SK-N-SH (cell line): ENCODE measurements at regions not wholly inside any gene's neighbourhood (a gene's known extent, or its start where the extent isn't known, plus 50 kb on each side); places are given as distances from the start of the nearest gene placed in this dataset.

Experiments
- CTCF ChIA-PET: fragments of 300-600, 350-600 bp; formaldehyde crosslinking; extraction: SDS; loops from one replicate; lab custom pipeline; 2021; lab: Yijun Ruan, JAX
- POLR2A ChIA-PET: fragments of 350-600 bp; sonication (Branson Sonifier 250); formaldehyde crosslinking; extraction: SDS; loops from one replicate; lab custom pipeline; 2020; ENCODE audit warnings: antibody characterized with exemption, inconsistent platforms; lab: Yijun Ruan, JAX
- DNase-seq: peaks from one replicate; pipeline ENCODE4 v3.0.0; 2012
- H2AFZ ChIP-seq: fragments of 200-600 bp; sonication (generic); 2 replicates; pipeline ENCODE4 v1.8.1; 2016; ENCODE audit warnings: antibody characterized with exemption, mild to moderate bottlenecking, low read depth
- H3F3A ChIP-seq: fragments of 200-600 bp; sonication (generic); replicated peaks from 2 replicates; pipeline ENCODE3; 2016; ENCODE audit warnings: antibody characterized with exemption, mild to moderate bottlenecking; ENCODE audit not compliant: insufficient read depth
- H3K27ac ChIP-seq, 2 experiments: fragments of 200-500 bp in 1 of 2; fragments of 200-600 bp in 1 of 2; sonication (Bioruptor generic) in 1 of 2; sonication (generic), shearing (Covaris generic) in 1 of 2; 2 replicates each; pipeline versions ENCODE4 v1.5.1 to v1.6.1; 2014 to 2016; ENCODE audit warnings: low read depth in 2 of 2, inconsistent platforms in 1 of 2, low read length in 1 of 2, mild to moderate bottlenecking in 1 of 2, mixed read lengths in 1 of 2
- H3K27me3 ChIP-seq: fragments of 200-600 bp; sonication (generic), shearing (Covaris generic); 2 replicates; pipeline ENCODE4 v1.6.1; 2016; ENCODE audit warnings: mixed run types; ENCODE audit not compliant: insufficient read depth
- H3K36me3 ChIP-seq, 2 experiments: fragments of 200-500 bp in 1 of 2; fragments of 200-600 bp in 1 of 2; sonication (Bioruptor generic) in 1 of 2; sonication (generic) in 1 of 2; replicated peaks in 1 of 2; 2 replicates each; pipeline versions ENCODE3 to v1.5.1; 2014 to 2016; ENCODE audit warnings: low read length in 1 of 2, mild to moderate bottlenecking in 1 of 2; ENCODE audit not compliant: insufficient read depth in 2 of 2, control insufficient read depth in 1 of 2
- H3K4me1 ChIP-seq, 2 experiments: fragments of 200-500 bp in 1 of 2; fragments of 200-600 bp in 1 of 2; sonication (Bioruptor generic) in 1 of 2; sonication (generic), shearing (Covaris generic) in 1 of 2; 2 replicates each; pipeline versions ENCODE4 v1.5.1 to v1.6.1; 2014 to 2016; ENCODE audit warnings: low read depth in 1 of 2, low read length in 1 of 2, mixed run types in 1 of 2; ENCODE audit not compliant: insufficient read depth in 2 of 2, control insufficient read depth in 1 of 2
- H3K4me2 ChIP-seq: fragments of 200-600 bp; sonication (generic), shearing (Covaris generic); 2 replicates; pipeline ENCODE4 v1.6.1; 2017; ENCODE audit warnings: mixed run types
- H3K4me3 ChIP-seq, 2 experiments: fragments of 200-500 bp in 1 of 2; fragments of 200-600 bp in 1 of 2; sonication (Bioruptor generic) in 1 of 2; sonication (generic), shearing (Covaris generic) in 1 of 2; 2 replicates each; pipeline versions ENCODE4 v1.5.1 to v1.8.1; 2014 to 2016; ENCODE audit warnings: low read depth in 2 of 2, inconsistent platforms in 1 of 2, low read length in 1 of 2, mild to moderate bottlenecking in 1 of 2, mixed read lengths in 1 of 2, moderate library complexity in 1 of 2
- H3K79me2 ChIP-seq: fragments of 200-600 bp; sonication (generic); 2 replicates; pipeline ENCODE4 v1.8.1; 2017; ENCODE audit warnings: mild to moderate bottlenecking; ENCODE audit not compliant: insufficient read depth
- H3K9ac ChIP-seq: fragments of 200-600 bp; sonication (generic); 2 replicates; pipeline ENCODE4 v1.6.1; 2017; ENCODE audit warnings: mixed run types
- H3K9me2 ChIP-seq: fragments of 200-600 bp; sonication (generic); 2 replicates; pipeline ENCODE4 v1.6.1; 2017; ENCODE audit warnings: mixed run types
- H3K9me3 ChIP-seq: fragments of 200-600 bp; sonication (generic); 2 replicates; pipeline ENCODE4 v1.6.1; 2017; ENCODE audit warnings: mixed run types, mild to moderate bottlenecking, moderate library complexity
- H4K20me1 ChIP-seq: fragments of 200-600 bp; sonication (generic); 2 replicates; pipeline ENCODE4 v1.6.1; 2017; ENCODE audit warnings: mild to moderate bottlenecking, mixed run types; ENCODE audit not compliant: insufficient read depth
- CHD2 ChIP-seq: fragments of 150-350 bp; IDR thresholded peaks from 2 replicates; pipeline ENCODE4 v1.6.1; 2018; ENCODE audit warnings: low read length; ENCODE audit not compliant: partially characterized antibody
- CTCF ChIP-seq: fragments of 200-600 bp; sonication (generic); IDR thresholded peaks from 2 replicates; pipeline ENCODE4 v1.6.1; 2017; ENCODE audit warnings: antibody characterized with exemption, mild to moderate bottlenecking, moderate library complexity
- ELF1 ChIP-seq: IDR thresholded peaks from 2 replicates; pipeline ENCODE4 v1.4.0; 2012
- EP300 ChIP-seq, 2 experiments: IDR thresholded peaks; 2 replicates each; pipeline versions ENCODE4 v1.4.0 to v1.6.1; 2012; ENCODE audit warnings: borderline replicate concordance in 1 of 2, low read depth in 1 of 2, low read length in 1 of 2
- FOXJ3 ChIP-seq: sonication (generic); formaldehyde crosslinking; IDR thresholded peaks from 2 replicates; pipeline ENCODE4 v1.5.1; 2020; ENCODE audit warnings: mild to moderate bottlenecking, missing genetic modification reagents
- FOXM1 ChIP-seq: IDR thresholded peaks from 2 replicates; pipeline ENCODE4 v1.4.0; 2012; ENCODE audit warnings: low read depth, mild to moderate bottlenecking
- GABPA ChIP-seq: IDR thresholded peaks from 2 replicates; pipeline ENCODE4 v1.4.0; 2012; ENCODE audit warnings: low read depth, mild to moderate bottlenecking
- JUND ChIP-seq: IDR thresholded peaks from 2 replicates; pipeline ENCODE4 v1.4.0; 2012
- MXI1 ChIP-seq: IDR thresholded peaks from 2 replicates; pipeline ENCODE4 v1.6.1; 2012; ENCODE audit warnings: mild to moderate bottlenecking, low read depth, low read length, improper control_type of control experiment
- NFIC ChIP-seq: IDR thresholded peaks from 2 replicates; pipeline ENCODE4 v1.4.0; 2012; ENCODE audit warnings: borderline replicate concordance
- NRF1 ChIP-seq: IDR thresholded peaks from 2 replicates; pipeline ENCODE4 v1.6.1; 2012; ENCODE audit warnings: low read depth, mild to moderate bottlenecking, low read length
- POLR2AphosphoS5 ChIP-seq: IDR thresholded peaks from 2 replicates; pipeline ENCODE4 v1.6.1; 2012; ENCODE audit warnings: low read depth, low read length
- RAD21 ChIP-seq: IDR thresholded peaks from 2 replicates; pipeline ENCODE4 v1.6.1; 2012; ENCODE audit warnings: mild to moderate bottlenecking, low read length
- RCOR1 ChIP-seq: fragments of 150-350 bp; IDR thresholded peaks from 2 replicates; pipeline ENCODE4 v1.6.1; 2017; ENCODE audit warnings: antibody characterized with exemption, low read length
- SIN3A ChIP-seq: IDR thresholded peaks from 2 replicates; pipeline ENCODE4 v1.6.1; 2012; ENCODE audit warnings: low read depth, mild to moderate bottlenecking, low read length, moderate library complexity, borderline replicate concordance
- SMC3 ChIP-seq: IDR thresholded peaks from 2 replicates; pipeline ENCODE4 v1.6.1; 2012; ENCODE audit warnings: low read depth, low read length, improper control_type of control experiment
- USF2 ChIP-seq: fragments of 150-350 bp; IDR thresholded peaks from 2 replicates; pipeline ENCODE4 v1.6.1; 2017; ENCODE audit warnings: antibody characterized with exemption, low read length, low read depth, borderline replicate concordance
- ZBTB33 ChIP-seq: IDR thresholded peaks from 2 replicates; pipeline ENCODE4 v1.4.0; 2012; ENCODE audit warnings: low read depth, borderline replicate concordance
- WGBS: methylation state at CpG from one replicate; pipeline ENCODE4 v1.1.6; 2017; ENCODE audit warnings: low lambda C conversion rate; 5-methylcytosine and 5-hydroxymethylcytosine counted together
- TF ChIP-seq, protein P1 (sequence below): IDR thresholded peaks from 2 replicates; pipeline ENCODE4; 2012
- TF ChIP-seq, protein P2 (sequence below): IDR thresholded peaks from 2 replicates; pipeline ENCODE4 v1.4.0; 2012; ENCODE audit warnings: low read depth, borderline replicate concordance
- TF ChIP-seq, protein P3 (sequence below): IDR thresholded peaks from 2 replicates; pipeline ENCODE4 v1.4.0; 2012; ENCODE audit warnings: low read depth

DNA sequence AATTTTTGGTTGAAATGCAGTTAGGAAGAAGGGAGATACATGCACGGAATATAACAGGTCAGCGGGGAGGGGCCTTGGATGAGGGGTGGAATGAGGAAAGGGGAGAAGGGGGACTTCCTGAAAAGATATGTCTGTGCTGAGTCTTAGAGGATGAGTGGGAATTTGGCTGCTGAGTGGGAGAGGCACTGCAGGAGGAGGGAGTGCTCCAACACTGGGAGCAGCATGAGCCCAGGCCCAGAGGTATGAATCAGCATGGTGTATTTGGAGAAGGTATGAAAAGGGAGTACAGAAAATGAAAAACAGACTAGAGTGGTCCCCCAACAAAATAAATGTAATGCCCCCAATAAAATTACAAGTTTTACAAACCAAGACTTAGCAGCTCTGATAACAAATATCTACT lies 394.4 kb downstream of the IPO8 start:
- H3K36me3 ChIP-seq = no peaks in the 10 kb centered on the region
- H4K20me1 ChIP-seq = no peaks in the 10 kb centered on the region
- H3K79me2 ChIP-seq = no peaks in the 10 kb centered on the region
- ChIA-PET CTCF (no interaction called here), POLR2A (no interaction called here)
- no peak overlapping the region for H3K4me2 ChIP-seq
- DNase-seq = no peak
- H3K4me1 ChIP-seq = no peaks in the 10 kb centered on the region
- no peaks in the 10 kb centered on the region for H3K9me2 ChIP-seq
- 44% methylated on average over 2 of the region's 2 CpGs for WGBS
- no peak for TF ChIP-seq FOXJ3
- TF ChIP-seq JUND = no peak
- no peaks in the 10 kb centered on the region for H3F3A ChIP-seq
- H3K27me3 ChIP-seq = no peaks in the 10 kb centered on the region
- H3K27ac ChIP-seq = no peak overlapping the region
- no peak overlapping the region for H2AFZ ChIP-seq
- H3K4me3 ChIP-seq = no peak overlapping the region
- H3K9me3 ChIP-seq = no peaks in the 10 kb centered on the region
- H3K9ac ChIP-seq = no peak overlapping the region

DNA sequence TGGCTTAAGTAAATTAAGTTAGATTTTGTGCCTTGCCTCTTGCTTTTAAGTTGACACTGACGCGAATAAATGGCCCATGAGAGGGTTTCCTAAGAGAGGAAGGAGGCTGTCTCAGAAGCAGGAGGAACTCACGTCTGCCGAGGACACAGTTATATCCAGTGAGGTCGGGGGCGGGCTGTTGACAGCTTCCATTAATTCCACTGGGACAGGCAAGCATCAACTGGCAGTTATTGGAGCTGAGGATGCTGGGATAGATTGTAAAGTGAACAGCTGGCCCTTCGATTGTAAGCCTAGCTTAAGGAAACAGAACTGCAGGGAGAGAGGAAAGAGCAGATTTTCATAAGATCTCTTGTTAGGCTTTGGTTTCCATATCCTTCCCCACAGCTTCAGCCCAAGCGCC lies 399.2 kb downstream of the IPO8 start:
- Histone ChIP-seq H3K4me1 (no peaks in the 10 kb centered on the region), H3F3A (no peaks in the 10 kb centered on the region), H3K9me3 (no peaks in the 10 kb centered on the region), H3K79me2 (no peaks in the 10 kb centered on the region), H3K27me3 (no peaks in the 10 kb centered on the region), H3K9ac (no peak overlapping the region), H4K20me1 (no peaks in the 10 kb centered on the region), H3K9me2 (no peaks in the 10 kb centered on the region), H3K4me2 (no peak overlapping the region), H3K4me3 (no peak overlapping the region), H3K36me3 (no peaks in the 10 kb centered on the region), H3K27ac (no peak overlapping the region), H2AFZ (no peak overlapping the region)
- POLR2A ChIA-PET = no interaction called here
- 29% methylated on average over 8 of the region's 8 CpGs for WGBS
- DNase-seq = no peak
- no peak for TF ChIP-seq EP300 (IDR thresholded peaks at IDR 0.05; ENCODE audit: borderline replicate concordance in 1 of 2, low read depth in 1 of 2, low read length in 1 of 2)
- no peak for TF ChIP-seq JUND
- no peak for TF ChIP-seq ZBTB33
- TF ChIP-seq ELF1 = no peak
- TF ChIP-seq SMC3 = no peak
- TF ChIP-seq, protein P1, sequence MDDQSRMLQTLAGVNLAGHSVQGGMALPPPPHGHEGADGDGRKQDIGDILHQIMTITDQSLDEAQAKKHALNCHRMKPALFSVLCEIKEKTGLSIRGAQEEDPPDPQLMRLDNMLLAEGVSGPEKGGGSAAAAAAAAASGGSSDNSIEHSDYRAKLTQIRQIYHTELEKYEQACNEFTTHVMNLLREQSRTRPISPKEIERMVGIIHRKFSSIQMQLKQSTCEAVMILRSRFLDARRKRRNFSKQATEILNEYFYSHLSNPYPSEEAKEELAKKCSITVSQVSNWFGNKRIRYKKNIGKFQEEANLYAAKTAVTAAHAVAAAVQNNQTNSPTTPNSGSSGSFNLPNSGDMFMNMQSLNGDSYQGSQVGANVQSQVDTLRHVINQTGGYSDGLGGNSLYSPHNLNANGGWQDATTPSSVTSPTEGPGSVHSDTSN = no peak
- no peak for TF ChIP-seq CTCF
- TF ChIP-seq POLR2AphosphoS5 = no peak
- TF ChIP-seq, protein P2, sequence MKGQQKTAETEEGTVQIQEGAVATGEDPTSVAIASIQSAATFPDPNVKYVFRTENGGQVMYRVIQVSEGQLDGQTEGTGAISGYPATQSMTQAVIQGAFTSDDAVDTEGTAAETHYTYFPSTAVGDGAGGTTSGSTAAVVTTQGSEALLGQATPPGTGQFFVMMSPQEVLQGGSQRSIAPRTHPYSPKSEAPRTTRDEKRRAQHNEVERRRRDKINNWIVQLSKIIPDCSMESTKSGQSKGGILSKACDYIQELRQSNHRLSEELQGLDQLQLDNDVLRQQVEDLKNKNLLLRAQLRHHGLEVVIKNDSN = no peak
- TF ChIP-seq FOXM1 = no peak
- no peak for TF ChIP-seq NFIC
- no peak for TF ChIP-seq SIN3A
- no peak for TF ChIP-seq USF2
- no peak for TF ChIP-seq GABPA
- TF ChIP-seq RAD21 = no peak
- TF ChIP-seq MXI1 = no peak
- TF ChIP-seq RCOR1 = no peak
- TF ChIP-seq, protein P3, sequence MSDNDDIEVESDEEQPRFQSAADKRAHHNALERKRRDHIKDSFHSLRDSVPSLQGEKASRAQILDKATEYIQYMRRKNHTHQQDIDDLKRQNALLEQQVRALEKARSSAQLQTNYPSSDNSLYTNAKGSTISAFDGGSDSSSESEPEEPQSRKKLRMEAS = no peak
- no peak for TF ChIP-seq NRF1
- no peak for TF ChIP-seq CHD2
- CTCF ChIA-PET = no interaction called here
